Neural cell (in vitro differentiated cells): ENCODE measurements at regions not wholly inside any gene's neighbourhood (a gene's known extent, or its start where the extent isn't known, plus 50 kb on each side); places are given as distances from the start of the nearest gene placed in this dataset.

Experiments used
- MXI1 ChIP-seq: fragments of 450-650 bp; conservative IDR thresholded peaks from 2 replicates; pipeline ENCODE4 v1.6.1; 2014; ENCODE audit warnings: antibody characterized with exemption, mild to moderate bottlenecking; ENCODE audit not compliant: poor library complexity, severe bottlenecking
- TF ChIP-seq, protein P1 (sequence below): fragments of 450-650 bp; IDR thresholded peaks from 2 replicates; pipeline ENCODE4 v1.5.1; 2014; ENCODE audit warnings: antibody characterized with exemption, mild to moderate bottlenecking, moderate library complexity; ENCODE audit not compliant: poor library complexity, severe bottlenecking

DNA sequence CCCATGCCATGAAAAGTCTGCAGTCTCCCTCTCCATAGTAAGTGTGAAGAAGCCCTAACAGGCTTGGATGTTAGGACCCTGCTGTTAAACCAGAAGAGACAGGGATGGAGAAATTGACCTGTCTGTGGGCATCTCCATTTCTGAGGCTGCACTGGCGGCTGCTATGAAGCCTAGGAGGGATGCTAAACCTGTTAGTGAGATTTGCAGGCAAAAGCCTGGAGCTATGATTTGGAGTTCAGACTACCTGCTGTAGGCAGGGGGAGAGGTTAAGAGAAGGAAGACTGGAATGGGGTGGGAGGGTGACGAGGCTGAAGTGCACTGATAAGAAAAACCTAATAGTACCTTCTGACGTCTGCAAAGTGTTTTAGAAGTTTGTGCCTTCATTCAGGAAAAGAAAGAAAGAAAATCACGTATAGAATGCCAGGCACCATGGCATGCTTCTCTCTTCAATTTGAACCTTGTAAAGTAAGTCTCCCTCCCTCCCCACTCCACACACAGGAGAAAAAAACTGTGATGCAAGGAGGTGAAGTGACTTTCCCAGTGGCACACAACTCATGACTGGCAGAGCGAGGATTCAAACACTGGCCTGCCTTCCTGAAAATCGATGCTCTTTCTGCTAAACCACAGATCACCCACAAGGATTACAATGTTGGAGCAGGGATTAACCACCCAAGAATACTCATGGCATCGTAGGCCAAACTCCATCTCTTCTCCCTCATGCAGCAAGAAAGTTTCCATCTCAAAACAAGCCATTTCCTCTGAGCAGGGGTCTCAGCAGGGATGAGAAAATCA, 98.5 kb upstream of the PKDCC start:
- TF ChIP-seq, protein P1, sequence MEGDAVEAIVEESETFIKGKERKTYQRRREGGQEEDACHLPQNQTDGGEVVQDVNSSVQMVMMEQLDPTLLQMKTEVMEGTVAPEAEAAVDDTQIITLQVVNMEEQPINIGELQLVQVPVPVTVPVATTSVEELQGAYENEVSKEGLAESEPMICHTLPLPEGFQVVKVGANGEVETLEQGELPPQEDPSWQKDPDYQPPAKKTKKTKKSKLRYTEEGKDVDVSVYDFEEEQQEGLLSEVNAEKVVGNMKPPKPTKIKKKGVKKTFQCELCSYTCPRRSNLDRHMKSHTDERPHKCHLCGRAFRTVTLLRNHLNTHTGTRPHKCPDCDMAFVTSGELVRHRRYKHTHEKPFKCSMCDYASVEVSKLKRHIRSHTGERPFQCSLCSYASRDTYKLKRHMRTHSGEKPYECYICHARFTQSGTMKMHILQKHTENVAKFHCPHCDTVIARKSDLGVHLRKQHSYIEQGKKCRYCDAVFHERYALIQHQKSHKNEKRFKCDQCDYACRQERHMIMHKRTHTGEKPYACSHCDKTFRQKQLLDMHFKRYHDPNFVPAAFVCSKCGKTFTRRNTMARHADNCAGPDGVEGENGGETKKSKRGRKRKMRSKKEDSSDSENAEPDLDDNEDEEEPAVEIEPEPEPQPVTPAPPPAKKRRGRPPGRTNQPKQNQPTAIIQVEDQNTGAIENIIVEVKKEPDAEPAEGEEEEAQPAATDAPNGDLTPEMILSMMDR = no peak
- no peak for TF ChIP-seq MXI1
